Panc1 (cell line): ENCODE measurements at regions not wholly inside any gene's neighbourhood (a gene's known extent, or its start where the extent isn't known, plus 50 kb on each side); places are given as distances from the start of the nearest gene placed in this dataset.

ENCODE experiments used
- ATAC-seq: fragments of 200-7000 bp; cut with Tn5 transposase; 2 replicates; pipeline ENCODE4 v1.9.1; 2020; ENCODE audit warnings: mild to moderate bottlenecking, moderate library complexity
- BruUV-seq: library from RNA; stranded (reverse); fragments of 400-500 nt; replicated peaks from 2 replicates; lab custom pipeline; 2021; lab: Mats Ljungman, UMichigan
- CTCF ChIA-PET: fragments of 300-600 bp; sonication (Branson Sonifier 250); formaldehyde crosslinking; loops from one replicate; lab custom pipeline; 2022; ENCODE audit warnings: antibody characterized with exemption; lab: Charles Lee
- POLR2A ChIA-PET: fragments of 300-600 bp; sonication (Branson Sonifier 250); formaldehyde crosslinking; loops from one replicate; lab custom pipeline; 2022; ENCODE audit warnings: antibody characterized with exemption; lab: Charles Lee
- DNase-seq: peaks from one replicate; pipeline ENCODE4 v3.0.0-alpha.2; 2010; ENCODE audit warnings: low read depth, low spot score
- H3K27ac ChIP-seq: 2 replicates; pipeline ENCODE4 v1.5.1; 2011; ENCODE audit warnings: mild to moderate bottlenecking, low read length, inconsistent platforms
- H3K27me3 ChIP-seq: fragments of 200-500 bp; sonication (Bioruptor generic); 2 replicates; pipeline ENCODE4 v1.6.0; 2014; ENCODE audit warnings: low read length, inconsistent platforms; ENCODE audit not compliant: control insufficient read depth, insufficient read depth
- H3K36me3 ChIP-seq: fragments of 200-500 bp; sonication (Bioruptor generic); 2 replicates; pipeline ENCODE4 v1.5.1; 2014; ENCODE audit warnings: inconsistent platforms, mild to moderate bottlenecking, low read length, moderate library complexity; ENCODE audit not compliant: control insufficient read depth, insufficient read depth
- H3K4me1 ChIP-seq: 2 replicates; pipeline ENCODE4 v1.5.1; 2011; ENCODE audit warnings: inconsistent platforms, mild to moderate bottlenecking, low read length, moderate library complexity; ENCODE audit not compliant: control insufficient read depth, insufficient read depth
- H3K4me3 ChIP-seq, 2 experiments: 2 replicates each; pipeline ENCODE4 v1.5.1; 2011 to 2012; ENCODE audit warnings: low read depth in 2 of 2, low read length in 2 of 2, mild to moderate bottlenecking in 2 of 2, inconsistent platforms in 1 of 2, moderate library complexity in 1 of 2
- H3K9me3 ChIP-seq: fragments of 200-500 bp; sonication (Bioruptor generic); 2 replicates; pipeline ENCODE4 v1.5.1; 2014; ENCODE audit warnings: low read depth, mild to moderate bottlenecking, inconsistent platforms, low read length, moderate library complexity; ENCODE audit not compliant: control insufficient read depth, insufficient read depth
- POLR2AphosphoS5 ChIP-seq: IDR thresholded peaks from 2 replicates; pipeline ENCODE4 v1.6.1; 2012; ENCODE audit warnings: mild to moderate bottlenecking, low read depth, low read length, moderate library complexity
- SIN3A ChIP-seq: IDR thresholded peaks from 2 replicates; pipeline ENCODE4 v1.6.1; 2012; ENCODE audit warnings: low read depth, mild to moderate bottlenecking, low read length, moderate library complexity, borderline replicate concordance; ENCODE audit not compliant: insufficient read depth
- TCF7L2 ChIP-seq: IDR thresholded peaks from 2 replicates; pipeline ENCODE4 v1.6.1; 2011; ENCODE audit warnings: mild to moderate bottlenecking, low read depth, low read length, inconsistent platforms
- in situ Hi-C: cut with HindIII; loops from 2 replicates; pipeline ENCODE4 v1.10.0; 2016; ENCODE audit warnings: low sequenced_read_pairs, low pct_unique_long_range_greater_than_20kb
- intact Hi-C: fragments of 100-400 bp; cut with micrococcal nuclease; formaldehyde crosslinking; loops from one replicate; pipeline ENCODE4 v1.10.0; 2022; ENCODE audit not compliant: unreplicated experiment
- TF ChIP-seq, protein P1 (sequence below): fragments of 450-650 bp; IDR thresholded peaks from 2 replicates; pipeline ENCODE4 v1.5.1; 2017; ENCODE audit warnings: mild to moderate bottlenecking
- TF ChIP-seq, protein P2 (sequence below), 2 experiments: IDR thresholded peaks; 2 replicates each; pipeline ENCODE4 v1.6.1; 2011 to 2012; ENCODE audit warnings: low read depth in 2 of 2, control low read depth in 1 of 2, low read length in 1 of 2, mild to moderate bottlenecking in 1 of 2, moderate library complexity in 1 of 2; ENCODE audit not compliant: insufficient read depth in 1 of 2

GRCh38 chr4:129971419-129971818, 875.5 kb downstream of the C4orf33 start:
- no peak for TF ChIP-seq SIN3A
- TF ChIP-seq, protein P1, sequence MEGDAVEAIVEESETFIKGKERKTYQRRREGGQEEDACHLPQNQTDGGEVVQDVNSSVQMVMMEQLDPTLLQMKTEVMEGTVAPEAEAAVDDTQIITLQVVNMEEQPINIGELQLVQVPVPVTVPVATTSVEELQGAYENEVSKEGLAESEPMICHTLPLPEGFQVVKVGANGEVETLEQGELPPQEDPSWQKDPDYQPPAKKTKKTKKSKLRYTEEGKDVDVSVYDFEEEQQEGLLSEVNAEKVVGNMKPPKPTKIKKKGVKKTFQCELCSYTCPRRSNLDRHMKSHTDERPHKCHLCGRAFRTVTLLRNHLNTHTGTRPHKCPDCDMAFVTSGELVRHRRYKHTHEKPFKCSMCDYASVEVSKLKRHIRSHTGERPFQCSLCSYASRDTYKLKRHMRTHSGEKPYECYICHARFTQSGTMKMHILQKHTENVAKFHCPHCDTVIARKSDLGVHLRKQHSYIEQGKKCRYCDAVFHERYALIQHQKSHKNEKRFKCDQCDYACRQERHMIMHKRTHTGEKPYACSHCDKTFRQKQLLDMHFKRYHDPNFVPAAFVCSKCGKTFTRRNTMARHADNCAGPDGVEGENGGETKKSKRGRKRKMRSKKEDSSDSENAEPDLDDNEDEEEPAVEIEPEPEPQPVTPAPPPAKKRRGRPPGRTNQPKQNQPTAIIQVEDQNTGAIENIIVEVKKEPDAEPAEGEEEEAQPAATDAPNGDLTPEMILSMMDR, result no peak
- no peak for TF ChIP-seq POLR2AphosphoS5
- TF ChIP-seq TCF7L2, result no peak
- TF ChIP-seq, protein P2, sequence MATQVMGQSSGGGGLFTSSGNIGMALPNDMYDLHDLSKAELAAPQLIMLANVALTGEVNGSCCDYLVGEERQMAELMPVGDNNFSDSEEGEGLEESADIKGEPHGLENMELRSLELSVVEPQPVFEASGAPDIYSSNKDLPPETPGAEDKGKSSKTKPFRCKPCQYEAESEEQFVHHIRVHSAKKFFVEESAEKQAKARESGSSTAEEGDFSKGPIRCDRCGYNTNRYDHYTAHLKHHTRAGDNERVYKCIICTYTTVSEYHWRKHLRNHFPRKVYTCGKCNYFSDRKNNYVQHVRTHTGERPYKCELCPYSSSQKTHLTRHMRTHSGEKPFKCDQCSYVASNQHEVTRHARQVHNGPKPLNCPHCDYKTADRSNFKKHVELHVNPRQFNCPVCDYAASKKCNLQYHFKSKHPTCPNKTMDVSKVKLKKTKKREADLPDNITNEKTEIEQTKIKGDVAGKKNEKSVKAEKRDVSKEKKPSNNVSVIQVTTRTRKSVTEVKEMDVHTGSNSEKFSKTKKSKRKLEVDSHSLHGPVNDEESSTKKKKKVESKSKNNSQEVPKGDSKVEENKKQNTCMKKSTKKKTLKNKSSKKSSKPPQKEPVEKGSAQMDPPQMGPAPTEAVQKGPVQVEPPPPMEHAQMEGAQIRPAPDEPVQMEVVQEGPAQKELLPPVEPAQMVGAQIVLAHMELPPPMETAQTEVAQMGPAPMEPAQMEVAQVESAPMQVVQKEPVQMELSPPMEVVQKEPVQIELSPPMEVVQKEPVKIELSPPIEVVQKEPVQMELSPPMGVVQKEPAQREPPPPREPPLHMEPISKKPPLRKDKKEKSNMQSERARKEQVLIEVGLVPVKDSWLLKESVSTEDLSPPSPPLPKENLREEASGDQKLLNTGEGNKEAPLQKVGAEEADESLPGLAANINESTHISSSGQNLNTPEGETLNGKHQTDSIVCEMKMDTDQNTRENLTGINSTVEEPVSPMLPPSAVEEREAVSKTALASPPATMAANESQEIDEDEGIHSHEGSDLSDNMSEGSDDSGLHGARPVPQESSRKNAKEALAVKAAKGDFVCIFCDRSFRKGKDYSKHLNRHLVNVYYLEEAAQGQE (IDR thresholded peaks at IDR 0.05; ENCODE audit: insufficient read depth in 1 of 2, low read depth in 2 of 2, low read length in 1 of 2), result no peak
- ATAC-seq (no peak), DNase-seq (no peak)
- H3K4me3 ChIP-seq, result no peak overlapping the region
- no peaks in the 10 kb centered on the region for H3K9me3 ChIP-seq
- no TSS peak for BruUV-seq
- H3K4me1 ChIP-seq, result no peaks in the 10 kb centered on the region
- intact Hi-C loops, result no loop called here
- ChIA-PET POLR2A (no interaction called here), CTCF (no interaction called here)
- H3K27me3 ChIP-seq, result no peaks in the 10 kb centered on the region
- H3K27ac ChIP-seq, result no peak overlapping the region
- H3K36me3 ChIP-seq, result no peaks in the 10 kb centered on the region
- in situ Hi-C loops, result no loop called here

- in situ Hi-C loops, result no loop called here
- Histone ChIP-seq H3K4me3 (no peak overlapping the region), H3K36me3 (no peaks in the 10 kb centered on the region), H3K27me3 (no peaks in the 10 kb centered on the region), H3K4me1 (no peaks in the 10 kb centered on the region), H3K9me3 (no peaks in the 10 kb centered on the region), H3K27ac (no peak overlapping the region)
- intact Hi-C loops, result no loop called here
- ChIA-PET POLR2A (no interaction called here), CTCF (no interaction called here)
- no TSS peak for BruUV-seq
- DNase-seq (no peak), ATAC-seq (no peak)
- TF ChIP-seq SIN3A (no peak), POLR2AphosphoS5 (no peak)
- TF ChIP-seq, protein P1, result no peak
- TF ChIP-seq, protein P2 (IDR thresholded peaks at IDR 0.05; ENCODE audit: insufficient read depth in 1 of 2, low read depth in 2 of 2, low read length in 1 of 2), result no peak
Measured at GRCh38 chr4:129972257-129972656, 876.3 kb downstream of the C4orf33 start.
